ENCODE measurements at regions not wholly inside any gene's neighbourhood (a gene's known extent, or its start where the extent isn't known, plus 50 kb on each side); places are given as distances from the start of the nearest gene placed in this dataset.

DNA sequence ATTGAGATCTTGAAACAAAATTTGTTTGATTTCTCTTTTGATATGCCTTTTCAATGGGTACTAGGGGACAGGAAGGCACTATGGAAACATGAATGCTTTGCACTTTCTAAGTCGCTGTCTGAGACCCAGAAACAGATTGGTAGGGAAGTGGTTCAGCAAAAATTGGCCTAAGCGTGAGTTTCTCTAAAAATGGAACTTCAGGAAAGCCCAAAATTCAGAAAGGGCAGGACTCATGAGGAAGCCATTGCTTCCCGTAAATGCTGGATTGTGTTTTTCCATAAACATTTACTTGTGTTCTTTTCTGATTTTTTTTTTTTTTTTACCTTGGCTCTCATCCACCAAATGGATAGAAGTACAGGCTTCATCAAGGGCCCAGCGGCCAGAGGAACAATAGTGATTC is 123.7 kb upstream of the ATP1B1 start:
- Mint-ChIP-seq H3K9me3 (ENCODE audit: low read depth, unreplicated experiment) (peaks cover 6% of the 10 kb centered on the region), H3K4me1 (ENCODE audit: low read depth, unreplicated experiment) (no peaks in the 10 kb centered on the region), H3K27me3 (ENCODE audit: unreplicated experiment) (no peaks in the 10 kb centered on the region), H3K4me3 (ENCODE audit: low read depth, unreplicated experiment) (no peak overlapping the region), H3K27ac (ENCODE audit: unreplicated experiment) (no peak overlapping the region), H3K36me3 (ENCODE audit: insufficient read depth, unreplicated experiment) (no peaks in the 10 kb centered on the region)
- intact Hi-C loops (cut with micrococcal nuclease; ENCODE audit: unreplicated experiment) = no loop called here
- TF ChIP-seq, protein P1, sequence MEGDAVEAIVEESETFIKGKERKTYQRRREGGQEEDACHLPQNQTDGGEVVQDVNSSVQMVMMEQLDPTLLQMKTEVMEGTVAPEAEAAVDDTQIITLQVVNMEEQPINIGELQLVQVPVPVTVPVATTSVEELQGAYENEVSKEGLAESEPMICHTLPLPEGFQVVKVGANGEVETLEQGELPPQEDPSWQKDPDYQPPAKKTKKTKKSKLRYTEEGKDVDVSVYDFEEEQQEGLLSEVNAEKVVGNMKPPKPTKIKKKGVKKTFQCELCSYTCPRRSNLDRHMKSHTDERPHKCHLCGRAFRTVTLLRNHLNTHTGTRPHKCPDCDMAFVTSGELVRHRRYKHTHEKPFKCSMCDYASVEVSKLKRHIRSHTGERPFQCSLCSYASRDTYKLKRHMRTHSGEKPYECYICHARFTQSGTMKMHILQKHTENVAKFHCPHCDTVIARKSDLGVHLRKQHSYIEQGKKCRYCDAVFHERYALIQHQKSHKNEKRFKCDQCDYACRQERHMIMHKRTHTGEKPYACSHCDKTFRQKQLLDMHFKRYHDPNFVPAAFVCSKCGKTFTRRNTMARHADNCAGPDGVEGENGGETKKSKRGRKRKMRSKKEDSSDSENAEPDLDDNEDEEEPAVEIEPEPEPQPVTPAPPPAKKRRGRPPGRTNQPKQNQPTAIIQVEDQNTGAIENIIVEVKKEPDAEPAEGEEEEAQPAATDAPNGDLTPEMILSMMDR (IDR thresholded peaks at IDR 0.05; ENCODE audit: unreplicated experiment) = no peak
- CTCF ChIA-PET = no interaction called here
- no peak for DNase-seq
- BruUV-seq (replicated peaks) = no TSS peak

DNA sequence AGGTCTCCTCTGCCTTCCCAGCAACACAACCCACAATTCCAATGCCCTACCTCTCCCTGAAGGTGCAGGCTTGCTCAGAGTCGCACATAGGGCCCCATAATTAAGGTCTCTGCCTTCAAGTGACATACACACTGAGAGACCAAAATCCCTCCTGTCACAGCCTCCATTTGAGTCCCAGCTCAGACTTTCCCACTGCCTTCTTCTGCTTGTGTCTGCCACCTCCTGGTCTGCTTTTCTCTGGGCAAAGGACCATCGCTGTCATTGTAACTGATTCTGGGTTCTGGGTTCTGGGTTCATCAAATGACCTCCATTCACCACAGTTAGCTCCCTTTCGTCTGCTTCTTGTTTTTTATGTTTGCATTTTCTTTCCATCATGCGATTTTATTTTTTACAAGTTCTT is 119.2 kb upstream of the ATP1B1 start:
- BruUV-seq (replicated peaks) = no TSS peak
- no peak overlapping the region for H3K27ac Mint-ChIP-seq (ENCODE audit: unreplicated experiment)
- intact Hi-C loops (cut with micrococcal nuclease; ENCODE audit: unreplicated experiment) = no loop called here
- DNase-seq = no peak
- CTCF ChIA-PET = interaction anchor here (0.6 kb wide), 1 partner anchor 215 kb away, joined by 3 read pairs; no protein-coding TSS in a partner anchor
- H3K9me3 Mint-ChIP-seq (ENCODE audit: low read depth, unreplicated experiment) = no peaks in the 10 kb centered on the region
- TF ChIP-seq, protein P1 (IDR thresholded peaks at IDR 0.05; ENCODE audit: unreplicated experiment) = no peak
- H3K27me3 Mint-ChIP-seq (ENCODE audit: unreplicated experiment) = no peaks in the 10 kb centered on the region
- H3K36me3 Mint-ChIP-seq (ENCODE audit: insufficient read depth, unreplicated experiment) = no peaks in the 10 kb centered on the region
- H3K4me1 Mint-ChIP-seq (ENCODE audit: low read depth, unreplicated experiment) = no peaks in the 10 kb centered on the region
- H3K4me3 Mint-ChIP-seq (ENCODE audit: low read depth, unreplicated experiment) = no peak overlapping the region

DNA sequence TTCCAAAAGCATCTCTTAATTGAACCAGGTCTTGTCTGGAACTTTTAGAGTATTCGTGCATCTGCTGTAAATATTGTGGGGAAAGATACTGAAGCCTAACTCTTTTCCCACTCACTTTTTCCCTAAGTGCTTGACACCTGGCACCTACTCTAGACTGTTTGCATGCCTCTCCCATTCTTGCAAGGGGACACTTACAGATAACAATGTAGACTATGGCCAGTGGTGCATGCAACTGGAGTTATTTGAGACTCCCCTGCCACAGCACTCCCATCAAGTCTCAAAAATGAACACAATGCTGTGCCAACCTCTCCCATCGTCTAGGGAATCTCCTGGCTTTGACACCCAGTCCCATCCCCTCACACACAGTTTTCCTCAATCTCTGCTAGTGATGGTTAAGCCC is 118.6 kb upstream of the ATP1B1 start:
- BruUV-seq (replicated peaks) = no TSS peak

DNA sequence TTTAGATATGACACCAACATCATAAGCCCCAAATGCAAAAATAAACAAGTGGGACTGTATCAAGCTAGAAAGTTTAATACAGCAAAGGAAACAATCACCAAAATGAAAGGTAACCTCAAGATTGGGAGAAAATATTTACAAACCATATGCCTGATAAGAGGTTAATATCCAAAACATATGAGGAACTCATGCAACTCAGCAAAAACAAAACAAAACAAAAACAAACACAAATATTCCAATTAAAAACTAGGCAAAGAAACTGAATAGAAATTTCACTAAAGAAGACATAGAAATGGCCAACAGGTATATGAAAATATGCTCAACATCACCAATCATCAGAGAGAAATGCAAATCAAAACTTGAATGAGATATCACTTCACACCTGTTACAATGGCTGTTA is 116.5 kb upstream of the ATP1B1 start:
- Mint-ChIP-seq H3K27me3 (ENCODE audit: unreplicated experiment) (no peaks in the 10 kb centered on the region), H3K4me1 (ENCODE audit: low read depth, unreplicated experiment) (no peaks in the 10 kb centered on the region), H3K36me3 (ENCODE audit: insufficient read depth, unreplicated experiment) (no peaks in the 10 kb centered on the region), H3K27ac (ENCODE audit: unreplicated experiment) (no peak overlapping the region), H3K4me3 (ENCODE audit: low read depth, unreplicated experiment) (no peak overlapping the region), H3K9me3 (ENCODE audit: low read depth, unreplicated experiment) (no peaks in the 10 kb centered on the region)
- no TSS peak for BruUV-seq (replicated peaks)
- TF ChIP-seq, protein P1 (IDR thresholded peaks at IDR 0.05; ENCODE audit: unreplicated experiment) = no peak
- intact Hi-C loops (cut with micrococcal nuclease; ENCODE audit: unreplicated experiment) = no loop called here
- DNase-seq = no peak
- CTCF ChIA-PET = interaction anchor here (0.6 kb wide), 1 partner anchor 97 kb away, joined by 11 read pairs; no protein-coding TSS in a partner anchor

More for the DNA sequence above, 118.6 kb upstream of the ATP1B1 start:
- Mint-ChIP-seq H3K4me1 (ENCODE audit: low read depth, unreplicated experiment) (no peaks in the 10 kb centered on the region), H3K27me3 (ENCODE audit: unreplicated experiment) (no peaks in the 10 kb centered on the region), H3K27ac (ENCODE audit: unreplicated experiment) (no peak overlapping the region), H3K9me3 (ENCODE audit: low read depth, unreplicated experiment) (no peaks in the 10 kb centered on the region), H3K36me3 (ENCODE audit: insufficient read depth, unreplicated experiment) (no peaks in the 10 kb centered on the region), H3K4me3 (ENCODE audit: low read depth, unreplicated experiment) (no peak overlapping the region)
- CTCF ChIA-PET = no interaction called here
- no peak for DNase-seq
- intact Hi-C loops (cut with micrococcal nuclease; ENCODE audit: unreplicated experiment) = no loop called here
- TF ChIP-seq, protein P1 (IDR thresholded peaks at IDR 0.05; ENCODE audit: unreplicated experiment) = no peak

Measured in Calu3 (cell line).